Astrocyte (in vitro differentiated cells and primary cell): ENCODE measurements at regions not wholly inside any gene's neighbourhood (a gene's known extent, or its start where the extent isn't known, plus 50 kb on each side); places are given as distances from the start of the nearest gene placed in this dataset.

Source experiments
- EZH2 ChIP-seq: IDR thresholded peaks from 2 replicates; pipeline ENCODE4 v1.6.1; 2012; ENCODE audit warnings: mild to moderate bottlenecking, low read length, inconsistent platforms; ENCODE audit not compliant: insufficient read depth
- TF ChIP-seq, protein P1 (sequence below): IDR thresholded peaks from 2 replicates; pipeline ENCODE4 v1.5.1; 2011; ENCODE audit warnings: low read depth, mild to moderate bottlenecking, inconsistent platforms, low read length, moderate library complexity; ENCODE audit not compliant: insufficient read depth

DNA sequence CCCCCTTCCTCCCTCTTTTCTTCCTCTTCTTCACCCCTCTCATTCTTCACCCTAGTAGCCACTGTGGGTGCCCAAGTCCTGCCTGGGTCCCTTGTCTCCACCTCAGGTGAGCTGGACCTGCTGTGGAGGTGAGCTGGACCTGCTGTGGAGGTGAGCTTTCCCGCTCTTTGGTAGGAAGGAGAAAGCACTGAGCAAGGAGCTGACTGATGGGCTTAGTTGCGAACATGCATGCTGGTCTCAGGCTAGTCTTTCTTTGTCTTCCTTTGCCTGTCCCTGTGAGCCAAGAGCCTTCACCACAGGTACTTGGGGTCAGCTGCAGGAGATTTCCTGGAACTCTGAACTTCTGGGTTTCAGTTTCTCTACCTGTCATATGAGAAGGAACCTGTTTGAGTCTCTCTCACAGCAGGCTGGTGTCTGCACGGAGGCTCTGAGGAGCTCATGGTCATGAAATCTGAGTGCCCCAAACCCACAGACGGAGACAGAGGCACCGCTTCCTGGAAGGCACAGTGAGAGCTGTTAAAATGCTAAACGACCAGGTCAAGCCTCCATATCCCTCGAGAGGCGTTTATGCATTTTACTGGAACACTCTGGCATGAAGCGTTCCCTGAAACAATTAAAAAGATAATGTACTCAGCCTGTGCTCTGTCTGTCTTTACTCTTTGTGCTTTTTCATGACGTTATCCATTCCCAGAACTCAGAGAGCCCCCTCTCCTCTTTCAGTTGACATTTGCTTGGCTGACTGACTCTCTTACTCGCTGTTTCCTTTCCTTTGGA is 69.5 kb downstream of the RHOU start:
- TF ChIP-seq, protein P1, sequence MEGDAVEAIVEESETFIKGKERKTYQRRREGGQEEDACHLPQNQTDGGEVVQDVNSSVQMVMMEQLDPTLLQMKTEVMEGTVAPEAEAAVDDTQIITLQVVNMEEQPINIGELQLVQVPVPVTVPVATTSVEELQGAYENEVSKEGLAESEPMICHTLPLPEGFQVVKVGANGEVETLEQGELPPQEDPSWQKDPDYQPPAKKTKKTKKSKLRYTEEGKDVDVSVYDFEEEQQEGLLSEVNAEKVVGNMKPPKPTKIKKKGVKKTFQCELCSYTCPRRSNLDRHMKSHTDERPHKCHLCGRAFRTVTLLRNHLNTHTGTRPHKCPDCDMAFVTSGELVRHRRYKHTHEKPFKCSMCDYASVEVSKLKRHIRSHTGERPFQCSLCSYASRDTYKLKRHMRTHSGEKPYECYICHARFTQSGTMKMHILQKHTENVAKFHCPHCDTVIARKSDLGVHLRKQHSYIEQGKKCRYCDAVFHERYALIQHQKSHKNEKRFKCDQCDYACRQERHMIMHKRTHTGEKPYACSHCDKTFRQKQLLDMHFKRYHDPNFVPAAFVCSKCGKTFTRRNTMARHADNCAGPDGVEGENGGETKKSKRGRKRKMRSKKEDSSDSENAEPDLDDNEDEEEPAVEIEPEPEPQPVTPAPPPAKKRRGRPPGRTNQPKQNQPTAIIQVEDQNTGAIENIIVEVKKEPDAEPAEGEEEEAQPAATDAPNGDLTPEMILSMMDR = no peak
- TF ChIP-seq EZH2 = no peak
